ENCODE measurements at regions not wholly inside any gene's neighbourhood (a gene's known extent, or its start where the extent isn't known, plus 50 kb on each side); places are given as distances from the start of the nearest gene placed in this dataset.
A peak's percentile ranks its signal among the peaks of the same experiment; 100 is the strongest.

DNA sequence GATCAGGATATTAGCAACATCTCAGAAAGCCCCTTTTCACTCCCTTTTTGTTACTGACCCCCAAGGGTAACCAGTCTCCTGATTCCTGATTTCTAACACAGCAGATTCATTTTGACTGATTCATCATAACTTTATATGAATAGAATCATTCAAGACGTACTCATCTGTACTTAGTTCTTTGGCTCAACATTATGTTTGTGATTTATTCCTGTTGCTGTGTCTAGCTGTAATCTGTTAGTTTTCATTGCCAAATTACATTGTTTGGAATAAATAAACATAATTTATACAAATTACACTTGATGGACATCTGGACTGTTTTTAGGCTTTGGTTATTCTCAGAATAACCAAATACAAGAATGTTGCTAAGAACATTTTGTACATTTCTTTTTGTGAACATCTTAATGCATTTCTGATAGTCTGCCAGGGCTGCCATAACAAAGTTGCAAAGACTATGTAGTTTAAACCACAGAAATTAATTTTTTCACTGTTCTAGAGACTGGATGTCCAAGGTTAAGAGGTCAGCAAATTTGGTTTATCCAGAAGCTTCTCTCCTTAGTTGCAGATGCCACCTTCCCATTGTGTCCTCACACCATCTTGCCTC lies 62.8 kb upstream of the EDNRB start:
- no peak for DNase-seq (ENCODE audit: low read depth)
- TF ChIP-seq, protein P1, sequence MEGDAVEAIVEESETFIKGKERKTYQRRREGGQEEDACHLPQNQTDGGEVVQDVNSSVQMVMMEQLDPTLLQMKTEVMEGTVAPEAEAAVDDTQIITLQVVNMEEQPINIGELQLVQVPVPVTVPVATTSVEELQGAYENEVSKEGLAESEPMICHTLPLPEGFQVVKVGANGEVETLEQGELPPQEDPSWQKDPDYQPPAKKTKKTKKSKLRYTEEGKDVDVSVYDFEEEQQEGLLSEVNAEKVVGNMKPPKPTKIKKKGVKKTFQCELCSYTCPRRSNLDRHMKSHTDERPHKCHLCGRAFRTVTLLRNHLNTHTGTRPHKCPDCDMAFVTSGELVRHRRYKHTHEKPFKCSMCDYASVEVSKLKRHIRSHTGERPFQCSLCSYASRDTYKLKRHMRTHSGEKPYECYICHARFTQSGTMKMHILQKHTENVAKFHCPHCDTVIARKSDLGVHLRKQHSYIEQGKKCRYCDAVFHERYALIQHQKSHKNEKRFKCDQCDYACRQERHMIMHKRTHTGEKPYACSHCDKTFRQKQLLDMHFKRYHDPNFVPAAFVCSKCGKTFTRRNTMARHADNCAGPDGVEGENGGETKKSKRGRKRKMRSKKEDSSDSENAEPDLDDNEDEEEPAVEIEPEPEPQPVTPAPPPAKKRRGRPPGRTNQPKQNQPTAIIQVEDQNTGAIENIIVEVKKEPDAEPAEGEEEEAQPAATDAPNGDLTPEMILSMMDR (IDR thresholded peaks at IDR 0.05; ENCODE audit: insufficient read depth, low read depth, low read length, missing control alignments): no peak
- no peak overlapping the region for H3K4me3 ChIP-seq (ENCODE audit: low read length)

DNA sequence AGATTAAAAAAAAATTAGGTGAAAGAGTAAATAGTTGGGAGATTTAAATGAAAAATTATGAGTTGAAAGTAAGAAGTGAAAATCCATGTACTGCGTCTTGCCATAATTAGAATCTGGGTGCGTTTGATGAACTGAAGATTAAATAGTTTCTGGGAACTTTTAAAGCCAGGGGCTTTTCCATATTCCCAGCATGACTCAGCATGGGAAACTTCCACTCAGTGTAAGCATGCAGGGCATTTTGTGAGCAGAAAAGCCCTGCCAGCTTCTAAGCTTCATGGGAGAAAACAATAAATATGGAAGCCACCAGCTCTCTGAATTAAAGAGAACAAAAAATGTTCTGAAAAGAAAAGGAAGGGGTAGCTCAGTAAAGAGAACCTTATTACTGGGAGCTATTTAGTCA lies 62.0 kb upstream of the EDNRB start:
- H3K4me3 ChIP-seq (ENCODE audit: low read length): no peak overlapping the region
- DNase-seq (ENCODE audit: low read depth): peak; percentile 10
- TF ChIP-seq, protein P1 (IDR thresholded peaks at IDR 0.05; ENCODE audit: insufficient read depth, low read depth, low read length, missing control alignments): no peak

DNA sequence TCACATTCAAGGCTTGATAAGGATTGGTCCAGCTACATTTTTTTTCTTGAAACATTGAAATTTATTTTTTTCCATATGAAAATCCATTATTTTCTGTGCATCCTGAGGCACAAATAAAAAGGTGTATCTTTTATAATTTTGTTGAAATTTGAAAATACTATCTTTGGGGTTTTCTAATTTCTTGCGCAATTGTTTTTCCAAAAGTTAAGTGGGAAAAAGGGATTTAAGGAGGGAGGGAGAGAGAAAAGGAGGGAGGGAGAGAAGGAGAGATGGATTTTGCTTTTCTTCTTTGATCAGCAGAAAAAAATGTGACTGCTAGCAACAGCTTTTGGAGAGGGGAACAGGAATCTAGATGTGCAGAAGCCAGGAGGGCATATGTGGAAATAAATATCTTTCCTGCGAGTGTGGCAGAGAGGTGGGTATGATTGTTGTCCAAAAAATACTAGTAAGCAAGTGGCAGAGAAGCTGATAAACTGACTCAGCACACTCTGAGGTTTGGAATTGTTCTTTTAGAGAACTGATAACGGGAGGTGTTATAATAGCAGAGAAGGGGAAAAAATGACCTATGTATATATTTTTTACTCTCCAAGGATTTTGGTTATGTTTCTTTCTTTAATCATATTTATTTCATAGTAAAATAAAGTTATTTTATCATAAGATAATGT lies 61.2 kb upstream of the EDNRB start:
- no peak overlapping the region for H3K4me3 ChIP-seq (ENCODE audit: low read length)
- no peak for DNase-seq (ENCODE audit: low read depth)
- TF ChIP-seq, protein P1 (IDR thresholded peaks at IDR 0.05; ENCODE audit: insufficient read depth, low read depth, low read length, missing control alignments): no peak

DNA sequence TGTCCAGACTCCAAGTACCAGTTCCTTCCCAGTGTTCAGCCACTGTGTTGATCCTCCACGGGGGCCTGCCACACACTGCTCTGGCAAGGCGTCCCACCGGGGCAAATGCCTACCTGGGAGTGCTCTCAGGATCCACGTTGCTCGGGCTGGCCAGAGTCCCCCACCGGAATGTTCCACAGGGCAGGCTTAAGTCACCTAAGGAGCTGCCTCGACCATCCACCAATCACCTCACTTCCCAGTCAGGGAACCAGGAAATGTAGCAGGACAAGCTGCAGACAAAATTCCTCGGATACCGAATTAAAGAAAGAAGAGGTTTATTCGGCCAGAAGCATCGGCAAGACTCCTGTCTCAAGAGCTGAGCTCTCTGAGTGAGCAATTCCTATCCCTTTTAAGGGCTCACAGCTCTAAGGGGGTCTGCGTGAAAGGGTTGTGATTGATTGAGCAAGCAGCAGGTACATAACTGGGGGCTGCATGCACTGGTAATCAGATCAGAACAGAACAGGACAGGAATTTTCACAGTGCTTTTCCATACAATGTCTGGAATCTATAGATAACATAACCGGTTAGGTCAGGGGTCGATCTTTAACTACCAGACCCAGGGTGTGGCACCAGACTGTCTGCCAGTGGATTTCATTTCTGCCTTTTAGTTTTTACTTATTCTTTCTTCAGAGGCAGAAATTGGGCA lies 56.9 kb upstream of the EDNRB start:
- no peak overlapping the region for H3K4me3 ChIP-seq (ENCODE audit: low read length)
- TF ChIP-seq, protein P1 (IDR thresholded peaks at IDR 0.05; ENCODE audit: insufficient read depth, low read depth, low read length, missing control alignments): no peak
- no peak for DNase-seq (ENCODE audit: low read depth)

DNA sequence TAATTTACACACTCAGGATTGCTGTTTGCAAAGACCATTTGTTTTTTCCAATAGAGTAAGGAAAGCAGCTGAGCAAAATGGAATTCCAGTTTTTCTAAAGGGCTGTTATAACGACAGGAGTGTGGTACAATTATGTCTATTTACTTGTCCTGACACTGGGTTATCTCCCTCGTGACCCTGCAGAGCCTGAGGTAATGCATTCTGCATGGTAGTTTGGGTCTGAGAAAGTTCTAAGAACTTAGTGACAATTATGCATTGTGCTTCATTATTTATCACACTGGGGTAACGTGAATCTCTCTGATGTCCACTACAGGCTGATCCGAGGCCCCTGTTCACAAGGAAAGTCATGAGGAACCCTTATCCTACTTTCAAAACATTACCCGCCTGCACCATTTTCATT lies 50.7 kb upstream of the EDNRB start:
- TF ChIP-seq, protein P1 (IDR thresholded peaks at IDR 0.05; ENCODE audit: insufficient read depth, low read depth, low read length, missing control alignments): no peak
- no peak for DNase-seq (ENCODE audit: low read depth)
- H3K4me3 ChIP-seq (ENCODE audit: low read length): no peak overlapping the region

Measured in epithelial cell of esophagus (primary cell).